ENCODE measurements at regions not wholly inside any gene's neighbourhood (a gene's known extent, or its start where the extent isn't known, plus 50 kb on each side); places are given as distances from the start of the nearest gene placed in this dataset.

- Histone ChIP-seq H3K18ac (ENCODE audit: extremely low read depth, low read length) (no peak overlapping the region), H3K79me1 (ENCODE audit: low read depth, low read length) (no peaks in the 10 kb centered on the region), H3K9me3 (ENCODE audit: insufficient read depth in 2 of 2, low read depth in 1 of 2, low read length in 1 of 2) (no peaks in the 10 kb centered on the region), H4K91ac (replicated peaks; ENCODE audit: insufficient read length, low read length) (no peak overlapping the region), H3K56ac (replicated peaks; ENCODE audit: insufficient read length, low read depth, low read length) (no peak overlapping the region), H2BK15ac (ENCODE audit: low read length) (no peak overlapping the region), H3K23me2 (ENCODE audit: low read depth, low read length) (no peaks in the 10 kb centered on the region), H3K4me1 (replicated peaks in 1 of 4; ENCODE audit: control insufficient read depth in 3 of 4, insufficient read depth in 4 of 4, low read length in 3 of 4) (no peaks in the 10 kb centered on the region; a peak in 1 of 7 replicates), H3K9ac (replicated peaks in 1 of 4; ENCODE audit: extremely low read depth in 1 of 4, low read depth in 3 of 4, low read length in 3 of 4) (no peak overlapping the region; a peak in 1 of 7 replicates), H2BK20ac (ENCODE audit: low read length) (no peak overlapping the region), H3K27me3 (replicated peaks in 1 of 4; ENCODE audit: control insufficient read depth in 3 of 4, extremely low read depth in 1 of 4, insufficient read depth in 3 of 4, low read length in 3 of 4) (no peaks in the 10 kb centered on the region), H3K27ac (ENCODE audit: low read depth, low read length) (no peak overlapping the region), H2BK120ac (replicated peaks; ENCODE audit: low read depth, low read length) (no peak overlapping the region), H3K4me3 (ENCODE audit: extremely low read depth in 1 of 4, insufficient read depth in 2 of 4, low read depth in 3 of 4, low read length in 4 of 4) (no peak overlapping the region), H2BK5ac (ENCODE audit: low read depth, low read length) (no peak overlapping the region), H3K4me2 (ENCODE audit: insufficient read depth in 1 of 2, low read depth in 2 of 2, low read length in 2 of 2) (no peak overlapping the region), H4K5ac (ENCODE audit: insufficient read length, low read depth, low read length) (no peak overlapping the region), H4K8ac (ENCODE audit: extremely low read depth, insufficient read depth, low read length) (no peak overlapping the region), H3K79me2 (ENCODE audit: control insufficient read depth in 1 of 2, insufficient read depth in 2 of 2, low read length in 2 of 2) (no peaks in the 10 kb centered on the region), H4K20me1 (replicated peaks in 1 of 2; ENCODE audit: control insufficient read depth in 1 of 2, insufficient read depth in 2 of 2, low read length in 2 of 2) (no peaks in the 10 kb centered on the region), H2AFZ (ENCODE audit: low read length) (no peak overlapping the region), H2AK5ac (ENCODE audit: low read depth, low read length) (no peak overlapping the region), H3K23ac (ENCODE audit: insufficient read length) (no peak overlapping the region), H3K14ac (ENCODE audit: insufficient read length) (no peak overlapping the region), H2BK12ac (ENCODE audit: low read depth, low read length) (no peak overlapping the region), H3K4ac (replicated peaks; ENCODE audit: insufficient read length, low read depth, low read length) (no peak overlapping the region), H3K36me3 (ENCODE audit: control insufficient read depth in 2 of 4, insufficient read depth in 4 of 4, low read length in 3 of 4) (no peaks in the 10 kb centered on the region)
- CTCF ChIA-PET (ENCODE audit: partially characterized antibody), result no interaction called here
- no peak for DNase-seq (ENCODE audit: low read depth in 1 of 2, low spot score in 2 of 2)
- TF ChIP-seq SIRT6 (IDR thresholded peaks at IDR 0.05; ENCODE audit: low read length) (no peak), MAFK (IDR thresholded peaks at IDR 0.05; ENCODE audit: low read depth, low read length) (no peak), SIN3A (conservative IDR thresholded peaks at IDR 0.05 in 1 of 2, IDR thresholded peaks at IDR 0.05 in 1 of 2; ENCODE audit: low read depth in 1 of 2, low read length in 2 of 2) (no peak), RNF2 (IDR thresholded peaks at IDR 0.05; ENCODE audit: borderline replicate concordance, low read depth, low read length, missing control alignments, poor library complexity, severe bottlenecking) (no peak), YY1 (IDR thresholded peaks at IDR 0.05; ENCODE audit: low read depth, low read length) (no peak), KDM1A (IDR thresholded peaks at IDR 0.05; ENCODE audit: borderline replicate concordance, low read length) (no peak), POU5F1 (IDR thresholded peaks at IDR 0.05; ENCODE audit: low read depth, low read length) (no peak), HDAC6 (IDR thresholded peaks at IDR 0.05; ENCODE audit: low read depth, low read length) (no peak), PHF8 (conservative IDR thresholded peaks at IDR 0.05; ENCODE audit: low read depth, low read length) (no peak), NANOG (IDR thresholded peaks at IDR 0.05; ENCODE audit: insufficient read depth, low read depth, low read length, poor library complexity, severe bottlenecking) (no peak), TAF1 (IDR thresholded peaks at IDR 0.05; ENCODE audit: low read depth, low read length) (no peak)
- 88% methylated on average over 1 of the region's 1 CpG; no CpG with 5 or more reads in 1 of the 2 experiments for WGBS, 2 experiments (ENCODE audit: extremely low coverage in 1 of 2, insufficient coverage in 1 of 2, insufficient read length in 1 of 2, insufficient replicate concordance in 2 of 2, low coverage in 1 of 2, low lambda C conversion rate in 2 of 2, missing lambda C conversion rate in 1 of 2)
- POLR2A ChIA-PET (ENCODE audit: partially characterized antibody), result no interaction called here
- FAIRE-seq, result no peak
Observed at GRCh38 chr15:87419344-87419743, 837.2 kb downstream of the NTRK3 start.
